ENCODE measurements at regions not wholly inside any gene's neighbourhood (a gene's known extent, or its start where the extent isn't known, plus 50 kb on each side); places are given as distances from the start of the nearest gene placed in this dataset.

GRCh38 chr4:115834441-115834840 is 721.0 kb upstream of the NDST4 start:
- Histone ChIP-seq H3K36me3 (replicated peaks in 1 of 2; ENCODE audit: control insufficient read depth in 2 of 2, insufficient read depth in 2 of 2, low read length in 2 of 2) (no peaks in the 10 kb centered on the region), H3K9ac (ENCODE audit: low read depth, low read length, poor library complexity) (no peak overlapping the region), H3K23ac (ENCODE audit: low read depth, low read length, poor library complexity) (no peak overlapping the region), H3K4me3 (ENCODE audit: low read length in 2 of 2) (no peak overlapping the region), H2BK120ac (ENCODE audit: low read depth, low read length) (no peak overlapping the region), H2AK5ac (ENCODE audit: low read depth, low read length) (no peak overlapping the region), H3K4me1 (ENCODE audit: control insufficient read depth in 2 of 2, insufficient read depth in 1 of 2, low read depth in 1 of 2, low read length in 2 of 2) (no peaks in the 10 kb centered on the region), H2BK5ac (ENCODE audit: low read length) (no peak overlapping the region), H3K4ac (ENCODE audit: low read length) (no peak overlapping the region), H3K9me3 (replicated peaks in 1 of 2; ENCODE audit: control insufficient read depth in 2 of 2, insufficient read depth in 1 of 2, low read depth in 1 of 2, low read length in 2 of 2) (no peaks in the 10 kb centered on the region), H3K27ac (replicated peaks; ENCODE audit: low read length) (no peak overlapping the region), H2BK12ac (ENCODE audit: low read length) (no peak overlapping the region), H4K8ac (ENCODE audit: low read depth, low read length) (no peak overlapping the region), H2AFZ (ENCODE audit: low read length) (peak overlapping the region; percentile 69), H4K91ac (ENCODE audit: low read depth, low read length, poor library complexity) (no peak overlapping the region), H3K14ac (ENCODE audit: low read length) (no peak overlapping the region), H3K27me3 (ENCODE audit: control insufficient read depth in 3 of 3, insufficient read depth in 3 of 3, low read depth in 1 of 3, low read length in 3 of 3) (no peaks in the 10 kb centered on the region), H3K18ac (ENCODE audit: low read length) (no peak overlapping the region), H3K79me1 (ENCODE audit: low read depth, low read length) (no peaks in the 10 kb centered on the region), H3K4me2 (ENCODE audit: insufficient read depth, low read length, poor library complexity, severe bottlenecking) (no peak overlapping the region), H2BK15ac (ENCODE audit: low read length) (no peak overlapping the region)
- no peak for DNase-seq (ENCODE audit: low spot score)
- WGBS, 2 donors (ENCODE audit: extremely low coverage in 2 of 2, insufficient read length in 2 of 2, insufficient replicate concordance in 1 of 2) = no CpG with 5 or more reads among the region's 3 CpGs

DNA sequence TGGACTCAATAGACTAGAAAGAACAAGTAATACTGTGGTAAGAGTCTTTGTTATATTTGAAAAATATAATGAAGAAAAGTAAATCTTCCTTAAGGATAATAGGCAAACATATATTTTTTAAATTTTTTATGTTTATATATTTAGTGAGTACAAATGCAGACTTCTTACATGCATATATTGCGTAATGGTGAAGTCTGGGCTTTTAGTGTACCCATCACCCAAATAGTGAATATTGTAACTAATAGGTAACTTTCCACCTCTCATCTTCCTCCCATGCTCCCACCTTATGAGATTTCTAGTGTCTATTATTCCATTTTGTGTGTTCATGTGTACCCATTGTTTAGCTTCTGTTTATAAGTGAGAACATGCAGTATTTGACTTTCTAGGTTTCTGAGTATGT is 711.2 kb upstream of the NDST4 start:
- Histone ChIP-seq H3K9me3 (replicated peaks in 1 of 2; ENCODE audit: control insufficient read depth in 2 of 2, insufficient read depth in 1 of 2, low read depth in 1 of 2, low read length in 2 of 2) (no peaks in the 10 kb centered on the region), H3K4me1 (ENCODE audit: control insufficient read depth in 2 of 2, insufficient read depth in 1 of 2, low read depth in 1 of 2, low read length in 2 of 2) (peaks cover 0 to 2% of the 10 kb centered on the region in 2 donors), H2BK12ac (ENCODE audit: low read length) (no peak overlapping the region), H3K4me3 (ENCODE audit: low read length in 2 of 2) (no peak overlapping the region), H3K79me1 (ENCODE audit: low read depth, low read length) (no peaks in the 10 kb centered on the region), H3K14ac (ENCODE audit: low read length) (no peak overlapping the region), H3K23ac (ENCODE audit: low read depth, low read length, poor library complexity) (no peak overlapping the region), H3K36me3 (replicated peaks in 1 of 2; ENCODE audit: control insufficient read depth in 2 of 2, insufficient read depth in 2 of 2, low read length in 2 of 2) (no peaks in the 10 kb centered on the region), H3K9ac (ENCODE audit: low read depth, low read length, poor library complexity) (no peak overlapping the region), H3K27me3 (ENCODE audit: control insufficient read depth in 3 of 3, insufficient read depth in 3 of 3, low read depth in 1 of 3, low read length in 3 of 3) (no peaks in the 10 kb centered on the region), H2AK5ac (ENCODE audit: low read depth, low read length) (no peak overlapping the region), H2AFZ (ENCODE audit: low read length) (no peak overlapping the region), H3K18ac (ENCODE audit: low read length) (no peak overlapping the region), H3K4me2 (ENCODE audit: insufficient read depth, low read length, poor library complexity, severe bottlenecking) (no peak overlapping the region), H2BK5ac (ENCODE audit: low read length) (no peak overlapping the region), H2BK15ac (ENCODE audit: low read length) (no peak overlapping the region), H4K91ac (ENCODE audit: low read depth, low read length, poor library complexity) (no peak overlapping the region), H4K8ac (ENCODE audit: low read depth, low read length) (no peak overlapping the region), H3K4ac (ENCODE audit: low read length) (no peak overlapping the region), H2BK120ac (ENCODE audit: low read depth, low read length) (no peak overlapping the region), H3K27ac (replicated peaks; ENCODE audit: low read length) (no peak overlapping the region)
- no peak for DNase-seq (ENCODE audit: low spot score)
- no CpG with 5 or more reads among the region's 1 CpG for WGBS, 2 donors (ENCODE audit: extremely low coverage in 2 of 2, insufficient read length in 2 of 2, insufficient replicate concordance in 1 of 2)

DNA sequence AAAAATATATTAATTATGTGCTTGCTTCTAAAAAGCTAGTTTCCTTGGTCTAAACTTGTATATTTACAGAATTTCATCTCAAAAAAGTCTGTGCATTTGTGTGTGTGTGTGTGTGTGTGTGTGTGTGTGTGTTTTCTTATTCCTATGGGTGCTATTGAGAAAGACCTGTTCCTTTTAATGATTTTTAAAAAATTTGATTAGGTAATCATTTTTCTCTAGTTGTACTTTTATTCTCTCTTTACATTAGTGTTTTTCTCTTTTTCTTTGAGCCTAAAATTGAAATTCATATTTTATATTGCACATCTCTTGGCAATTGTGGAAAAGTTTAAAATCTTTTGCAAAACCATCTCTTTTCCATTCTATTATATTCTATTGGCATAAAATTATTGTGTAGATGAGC is 690.4 kb upstream of the NDST4 start:
- no peak overlapping the region for H2BK12ac ChIP-seq (ENCODE audit: low read length)
- no peaks in the 10 kb centered on the region for H3K9me3 ChIP-seq (replicated peaks in 1 of 2; ENCODE audit: control insufficient read depth in 2 of 2, insufficient read depth in 1 of 2, low read depth in 1 of 2, low read length in 2 of 2)
- no peak overlapping the region for H3K4ac ChIP-seq (ENCODE audit: low read length)
- no peak overlapping the region for H3K23ac ChIP-seq (ENCODE audit: low read depth, low read length, poor library complexity)
- no peak overlapping the region for H4K91ac ChIP-seq (ENCODE audit: low read depth, low read length, poor library complexity)
- no peak for DNase-seq (ENCODE audit: low spot score)
- no peak overlapping the region for H2AK5ac ChIP-seq (ENCODE audit: low read depth, low read length)
- H3K18ac ChIP-seq (ENCODE audit: low read length) = no peak overlapping the region
- no peak overlapping the region for H2BK15ac ChIP-seq (ENCODE audit: low read length)
- H4K8ac ChIP-seq (ENCODE audit: low read depth, low read length) = no peak overlapping the region
- no peak overlapping the region for H3K14ac ChIP-seq (ENCODE audit: low read length)
- no peak overlapping the region for H3K9ac ChIP-seq (ENCODE audit: low read depth, low read length, poor library complexity)
- no peaks in the 10 kb centered on the region for H3K27me3 ChIP-seq (ENCODE audit: control insufficient read depth in 3 of 3, insufficient read depth in 3 of 3, low read depth in 1 of 3, low read length in 3 of 3)
- no peak overlapping the region for H3K4me3 ChIP-seq (ENCODE audit: low read length in 2 of 2)
- H2BK5ac ChIP-seq (ENCODE audit: low read length) = no peak overlapping the region
- H2AFZ ChIP-seq (ENCODE audit: low read length) = no peak overlapping the region
- no peaks in the 10 kb centered on the region for H3K36me3 ChIP-seq (replicated peaks in 1 of 2; ENCODE audit: control insufficient read depth in 2 of 2, insufficient read depth in 2 of 2, low read length in 2 of 2)
- no peak overlapping the region for H3K4me2 ChIP-seq (ENCODE audit: insufficient read depth, low read length, poor library complexity, severe bottlenecking)
- H3K4me1 ChIP-seq (ENCODE audit: control insufficient read depth in 2 of 2, insufficient read depth in 1 of 2, low read depth in 1 of 2, low read length in 2 of 2) = no peaks in the 10 kb centered on the region
- no peak overlapping the region for H3K27ac ChIP-seq (replicated peaks; ENCODE audit: low read length)
- no peaks in the 10 kb centered on the region for H3K79me1 ChIP-seq (ENCODE audit: low read depth, low read length)
- H2BK120ac ChIP-seq (ENCODE audit: low read depth, low read length) = no peak overlapping the region

- Histone ChIP-seq H3K23ac (ENCODE audit: low read depth, low read length, poor library complexity) (no peak overlapping the region), H3K9ac (ENCODE audit: low read depth, low read length, poor library complexity) (no peak overlapping the region), H3K4ac (ENCODE audit: low read length) (no peak overlapping the region), H2AFZ (ENCODE audit: low read length) (no peak overlapping the region), H4K91ac (ENCODE audit: low read depth, low read length, poor library complexity) (no peak overlapping the region), H2AK5ac (ENCODE audit: low read depth, low read length) (no peak overlapping the region), H3K4me1 (ENCODE audit: control insufficient read depth in 2 of 2, insufficient read depth in 1 of 2, low read depth in 1 of 2, low read length in 2 of 2) (no peaks in the 10 kb centered on the region), H2BK15ac (ENCODE audit: low read length) (no peak overlapping the region), H3K27ac (replicated peaks; ENCODE audit: low read length) (no peak overlapping the region), H2BK12ac (ENCODE audit: low read length) (no peak overlapping the region), H3K36me3 (replicated peaks in 1 of 2; ENCODE audit: control insufficient read depth in 2 of 2, insufficient read depth in 2 of 2, low read length in 2 of 2) (no peaks in the 10 kb centered on the region), H3K79me1 (ENCODE audit: low read depth, low read length) (no peaks in the 10 kb centered on the region), H4K8ac (ENCODE audit: low read depth, low read length) (no peak overlapping the region), H3K4me3 (ENCODE audit: low read length in 2 of 2) (no peak overlapping the region), H2BK120ac (ENCODE audit: low read depth, low read length) (no peak overlapping the region), H3K9me3 (replicated peaks in 1 of 2; ENCODE audit: control insufficient read depth in 2 of 2, insufficient read depth in 1 of 2, low read depth in 1 of 2, low read length in 2 of 2) (no peaks in the 10 kb centered on the region), H3K14ac (ENCODE audit: low read length) (no peak overlapping the region), H2BK5ac (ENCODE audit: low read length) (no peak overlapping the region), H3K18ac (ENCODE audit: low read length) (no peak overlapping the region), H3K27me3 (ENCODE audit: control insufficient read depth in 3 of 3, insufficient read depth in 3 of 3, low read depth in 1 of 3, low read length in 3 of 3) (no peaks in the 10 kb centered on the region), H3K4me2 (ENCODE audit: insufficient read depth, low read length, poor library complexity, severe bottlenecking) (no peak overlapping the region)
- DNase-seq (ENCODE audit: low spot score) = no peak
- WGBS, 2 donors (ENCODE audit: extremely low coverage in 2 of 2, insufficient read length in 2 of 2, insufficient replicate concordance in 1 of 2) = no CpG with 5 or more reads among the region's 2 CpGs
These were observed 677.4 kb upstream of the NDST4 start for GRCh38 chr4:115790812-115791211.

Data from neuronal stem cell (in vitro differentiated cells).